ENCODE measurements at regions not wholly inside any gene's neighbourhood (a gene's known extent, or its start where the extent isn't known, plus 50 kb on each side); places are given as distances from the start of the nearest gene placed in this dataset.

DNA sequence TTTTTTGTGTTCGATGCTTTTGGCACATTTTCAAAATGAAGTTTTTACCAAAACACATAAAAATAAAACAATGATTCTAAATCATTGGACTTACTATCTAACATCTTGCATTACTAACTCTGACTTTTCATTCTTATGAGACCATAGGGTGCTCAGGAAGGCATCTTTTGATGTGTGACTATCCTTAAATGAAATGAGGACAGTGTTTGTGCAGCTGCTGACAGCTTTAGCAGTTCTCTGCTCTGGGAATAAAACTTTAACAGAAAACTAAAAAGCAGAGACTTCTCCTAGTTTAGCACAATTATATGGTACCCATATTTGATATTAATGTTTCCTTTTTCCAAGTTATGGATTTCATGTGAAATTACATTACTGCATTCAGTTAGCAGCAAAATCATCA, 471.6 kb downstream of the ARL4A start:
- Histone ChIP-seq H3K4me1 (ENCODE audit: insufficient read depth, low read length) (no peaks in the 10 kb centered on the region), H3K9me3 (ENCODE audit: low read depth, low read length) (no peaks in the 10 kb centered on the region), H3K4me2 (ENCODE audit: insufficient read depth, low read length) (no peak overlapping the region), H3K36me3 (ENCODE audit: insufficient read depth, low read length) (no peaks in the 10 kb centered on the region), H3K27me3 (ENCODE audit: insufficient read depth, low read length) (no peaks in the 10 kb centered on the region), H3K4me3 (ENCODE audit: insufficient read depth, low read length) (no peak overlapping the region), H3K79me2 (ENCODE audit: insufficient read depth, low read length) (no peaks in the 10 kb centered on the region), H4K20me1 (ENCODE audit: insufficient read depth, low read length) (no peaks in the 10 kb centered on the region), H3K27ac (ENCODE audit: low read depth, low read length) (no peak overlapping the region), H2AFZ (ENCODE audit: low read length) (no peak overlapping the region)
- no peak for DNase-seq (ENCODE audit: insufficient read length, low spot score, missing footprints)
- TF ChIP-seq, protein P1, sequence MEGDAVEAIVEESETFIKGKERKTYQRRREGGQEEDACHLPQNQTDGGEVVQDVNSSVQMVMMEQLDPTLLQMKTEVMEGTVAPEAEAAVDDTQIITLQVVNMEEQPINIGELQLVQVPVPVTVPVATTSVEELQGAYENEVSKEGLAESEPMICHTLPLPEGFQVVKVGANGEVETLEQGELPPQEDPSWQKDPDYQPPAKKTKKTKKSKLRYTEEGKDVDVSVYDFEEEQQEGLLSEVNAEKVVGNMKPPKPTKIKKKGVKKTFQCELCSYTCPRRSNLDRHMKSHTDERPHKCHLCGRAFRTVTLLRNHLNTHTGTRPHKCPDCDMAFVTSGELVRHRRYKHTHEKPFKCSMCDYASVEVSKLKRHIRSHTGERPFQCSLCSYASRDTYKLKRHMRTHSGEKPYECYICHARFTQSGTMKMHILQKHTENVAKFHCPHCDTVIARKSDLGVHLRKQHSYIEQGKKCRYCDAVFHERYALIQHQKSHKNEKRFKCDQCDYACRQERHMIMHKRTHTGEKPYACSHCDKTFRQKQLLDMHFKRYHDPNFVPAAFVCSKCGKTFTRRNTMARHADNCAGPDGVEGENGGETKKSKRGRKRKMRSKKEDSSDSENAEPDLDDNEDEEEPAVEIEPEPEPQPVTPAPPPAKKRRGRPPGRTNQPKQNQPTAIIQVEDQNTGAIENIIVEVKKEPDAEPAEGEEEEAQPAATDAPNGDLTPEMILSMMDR (IDR thresholded peaks at IDR 0.05; ENCODE audit: extremely low read depth, low read depth, low read length), result no peak

DNA sequence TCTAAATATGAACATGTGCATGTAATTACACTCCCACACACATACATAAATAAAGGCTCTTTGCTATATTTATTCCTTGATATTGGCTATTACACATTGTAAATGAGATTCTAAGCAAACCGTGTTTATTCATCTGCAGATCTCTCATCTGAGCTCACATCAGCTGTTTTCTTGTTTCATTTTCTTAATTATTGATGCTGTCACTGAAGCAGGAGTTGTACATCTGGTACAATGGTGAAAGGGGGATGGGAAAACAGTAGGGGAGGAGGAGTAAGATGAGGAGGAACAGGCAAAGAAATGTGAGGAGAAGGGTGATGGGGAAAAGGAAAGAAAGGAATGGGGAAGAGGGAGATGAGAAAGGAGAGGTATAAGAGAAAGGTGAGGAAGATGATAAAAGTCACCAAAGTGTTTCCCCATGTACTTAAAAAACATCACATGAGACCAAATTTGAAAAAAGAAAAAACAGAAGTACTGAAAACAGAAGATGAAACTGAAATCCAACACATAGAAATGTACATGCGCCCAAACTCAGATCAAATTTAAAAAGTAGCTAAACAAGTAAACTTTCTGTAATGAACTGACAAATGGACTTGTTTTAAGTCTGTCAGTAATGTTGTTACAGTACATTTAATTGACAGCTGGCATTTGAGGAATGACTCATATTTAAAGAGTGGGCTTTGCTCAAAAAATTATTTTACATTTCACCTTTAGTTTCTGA, 472.2 kb downstream of the ARL4A start:
- Histone ChIP-seq H3K36me3 (ENCODE audit: insufficient read depth, low read length) (no peaks in the 10 kb centered on the region), H4K20me1 (ENCODE audit: insufficient read depth, low read length) (no peaks in the 10 kb centered on the region), H3K27ac (ENCODE audit: low read depth, low read length) (no peak overlapping the region), H3K27me3 (ENCODE audit: insufficient read depth, low read length) (no peaks in the 10 kb centered on the region), H3K4me1 (ENCODE audit: insufficient read depth, low read length) (no peaks in the 10 kb centered on the region), H3K4me2 (ENCODE audit: insufficient read depth, low read length) (no peak overlapping the region), H3K79me2 (ENCODE audit: insufficient read depth, low read length) (no peaks in the 10 kb centered on the region), H3K4me3 (ENCODE audit: insufficient read depth, low read length) (no peak overlapping the region), H3K9me3 (ENCODE audit: low read depth, low read length) (no peaks in the 10 kb centered on the region), H2AFZ (ENCODE audit: low read length) (no peak overlapping the region)
- TF ChIP-seq, protein P1 (IDR thresholded peaks at IDR 0.05; ENCODE audit: extremely low read depth, low read depth, low read length), result no peak
- DNase-seq (ENCODE audit: insufficient read length, low spot score, missing footprints), result no peak

DNA sequence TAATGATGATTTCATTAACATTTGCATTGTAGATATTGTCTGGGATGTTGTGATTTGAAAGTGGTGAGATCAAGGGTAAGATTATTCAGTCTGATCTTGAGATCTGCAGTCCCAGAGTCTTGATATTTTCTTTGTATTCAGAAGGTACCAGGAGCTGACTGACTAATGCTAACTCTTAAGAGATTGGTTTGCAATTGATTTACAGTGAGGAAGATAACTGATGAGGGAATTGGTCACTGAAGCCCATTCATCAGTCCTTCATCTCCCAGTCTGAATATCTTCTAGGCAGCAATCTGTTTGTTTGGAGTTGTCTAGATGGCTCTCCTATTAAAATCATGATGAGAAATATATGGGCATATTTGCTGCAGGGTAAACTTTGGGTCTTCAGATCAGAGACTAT, 473.7 kb downstream of the ARL4A start:
- H2AFZ ChIP-seq (ENCODE audit: low read length), result no peak overlapping the region
- DNase-seq (ENCODE audit: insufficient read length, low spot score, missing footprints), result no peak
- no peaks in the 10 kb centered on the region for H4K20me1 ChIP-seq (ENCODE audit: insufficient read depth, low read length)
- no peaks in the 10 kb centered on the region for H3K9me3 ChIP-seq (ENCODE audit: low read depth, low read length)
- H3K4me2 ChIP-seq (ENCODE audit: insufficient read depth, low read length), result no peak overlapping the region
- no peak overlapping the region for H3K4me3 ChIP-seq (ENCODE audit: insufficient read depth, low read length)
- H3K36me3 ChIP-seq (ENCODE audit: insufficient read depth, low read length), result no peaks in the 10 kb centered on the region
- H3K27ac ChIP-seq (ENCODE audit: low read depth, low read length), result no peak overlapping the region
- H3K4me1 ChIP-seq (ENCODE audit: insufficient read depth, low read length), result no peaks in the 10 kb centered on the region
- H3K27me3 ChIP-seq (ENCODE audit: insufficient read depth, low read length), result no peaks in the 10 kb centered on the region
- TF ChIP-seq, protein P1 (IDR thresholded peaks at IDR 0.05; ENCODE audit: extremely low read depth, low read depth, low read length), result no peak
- H3K79me2 ChIP-seq (ENCODE audit: insufficient read depth, low read length), result no peaks in the 10 kb centered on the region

DNA sequence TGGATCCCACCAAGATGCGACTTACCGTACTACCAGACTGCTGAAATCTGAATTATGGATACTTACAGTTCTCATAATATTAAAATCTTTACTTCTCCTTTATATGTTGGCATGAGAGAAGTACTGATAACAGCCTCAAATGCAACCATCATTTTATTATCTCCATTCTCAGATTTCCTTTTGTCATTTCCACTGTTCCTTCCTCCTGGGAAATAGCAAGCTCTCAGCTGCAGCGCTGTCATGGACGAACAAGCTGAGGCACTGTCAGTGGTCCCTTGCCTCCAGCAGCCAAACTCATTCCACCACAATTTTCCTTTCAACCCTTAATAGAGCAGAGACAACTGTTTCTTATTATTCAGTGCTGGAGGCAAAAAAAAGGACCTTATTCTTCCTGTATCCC, 478.4 kb downstream of the ARL4A start:
- no peak overlapping the region for H2AFZ ChIP-seq (ENCODE audit: low read length)
- no peaks in the 10 kb centered on the region for H3K9me3 ChIP-seq (ENCODE audit: low read depth, low read length)
- no peaks in the 10 kb centered on the region for H3K79me2 ChIP-seq (ENCODE audit: insufficient read depth, low read length)
- H3K27me3 ChIP-seq (ENCODE audit: insufficient read depth, low read length), result no peaks in the 10 kb centered on the region
- H3K4me2 ChIP-seq (ENCODE audit: insufficient read depth, low read length), result no peak overlapping the region
- no peak for DNase-seq (ENCODE audit: insufficient read length, low spot score, missing footprints)
- no peaks in the 10 kb centered on the region for H3K4me1 ChIP-seq (ENCODE audit: insufficient read depth, low read length)
- TF ChIP-seq, protein P1 (IDR thresholded peaks at IDR 0.05; ENCODE audit: extremely low read depth, low read depth, low read length), result no peak
- H3K4me3 ChIP-seq (ENCODE audit: insufficient read depth, low read length), result no peak overlapping the region
- no peaks in the 10 kb centered on the region for H4K20me1 ChIP-seq (ENCODE audit: insufficient read depth, low read length)
- no peaks in the 10 kb centered on the region for H3K36me3 ChIP-seq (ENCODE audit: insufficient read depth, low read length)
- H3K27ac ChIP-seq (ENCODE audit: low read depth, low read length), result no peak overlapping the region
